GM19043 (cell line): ENCODE measurements at regions not wholly inside any gene's neighbourhood (a gene's known extent, or its start where the extent isn't known, plus 50 kb on each side); places are given as distances from the start of the nearest gene placed in this dataset.
A peak's percentile ranks its signal among the peaks of the same experiment; 100 is the strongest.
"Not testable (repeated sequence)": the region's sequence is repeated elsewhere in the genome, so short reads cannot be mapped to it uniquely, and the experiment has no call there.

Source experiments
- ATAC-seq: cut with Tn5 transposase; IDR thresholded peaks from one replicate; pipeline ENCODE4 v1.9.1; 2021; ENCODE audit warnings: low read depth; ENCODE audit not compliant: unreplicated experiment

DNA sequence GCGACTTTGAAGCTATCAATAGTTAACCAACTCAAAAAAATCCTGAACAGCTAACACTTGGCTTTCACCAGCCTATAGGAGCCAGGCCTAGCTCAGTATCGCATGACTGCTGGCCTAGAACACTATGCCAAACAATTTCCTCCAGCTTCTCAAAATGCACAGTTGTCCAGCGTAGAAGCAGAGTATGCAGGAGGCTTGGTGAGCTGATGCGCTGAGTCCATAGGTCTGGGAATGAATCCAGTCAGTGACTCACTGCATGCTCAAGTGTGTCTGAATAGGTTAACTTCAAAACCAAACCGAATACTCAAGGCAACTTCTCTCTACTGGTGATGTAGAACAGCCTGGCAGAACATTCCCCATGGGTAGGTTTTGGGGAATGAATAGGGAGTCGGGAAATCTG, 201.8 kb upstream of the IRF2BP2 start:
- not testable (repeated sequence) for ATAC-seq

DNA sequence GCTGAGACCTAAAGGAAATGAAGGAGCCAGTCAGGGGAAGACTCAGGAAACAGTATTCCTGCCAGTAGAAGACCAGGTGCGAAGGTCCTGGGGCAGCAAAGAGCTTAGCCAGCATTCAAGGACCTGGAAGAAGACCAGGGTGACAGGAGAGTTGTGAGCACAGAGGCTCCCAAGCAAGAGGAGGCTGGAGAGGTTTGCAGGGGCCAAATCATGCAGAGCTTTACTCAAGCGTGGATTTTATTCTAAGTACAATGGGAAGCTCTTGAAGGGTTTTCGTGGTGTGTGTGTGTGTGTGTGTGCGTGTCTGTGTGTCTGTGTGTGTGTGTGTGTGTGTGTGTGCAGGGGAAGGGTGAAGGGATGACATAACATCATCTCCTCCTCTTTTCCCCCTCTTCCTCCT, 200.7 kb upstream of the IRF2BP2 start:
- not testable (repeated sequence) for ATAC-seq

DNA sequence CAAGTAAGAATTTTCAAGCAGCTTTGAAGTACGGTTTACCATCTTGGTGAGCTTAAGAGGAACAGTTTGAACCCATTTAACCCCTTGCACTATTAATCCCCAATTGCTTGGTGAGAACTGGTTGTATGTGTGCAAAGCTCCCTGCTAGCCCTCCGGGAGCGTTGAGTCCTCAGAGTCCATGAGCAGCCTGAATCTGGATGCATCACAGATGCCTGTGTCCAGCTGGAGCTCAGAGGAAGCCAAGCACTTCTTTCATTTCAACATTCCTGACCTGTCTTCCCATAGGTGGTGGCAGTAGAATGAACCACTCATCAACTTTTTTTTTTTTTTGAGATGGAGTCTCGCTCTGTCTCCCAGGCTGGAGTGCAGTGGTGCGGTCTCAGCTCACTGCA, 199.9 kb upstream of the IRF2BP2 start:
- ATAC-seq, result not testable (repeated sequence)

DNA sequence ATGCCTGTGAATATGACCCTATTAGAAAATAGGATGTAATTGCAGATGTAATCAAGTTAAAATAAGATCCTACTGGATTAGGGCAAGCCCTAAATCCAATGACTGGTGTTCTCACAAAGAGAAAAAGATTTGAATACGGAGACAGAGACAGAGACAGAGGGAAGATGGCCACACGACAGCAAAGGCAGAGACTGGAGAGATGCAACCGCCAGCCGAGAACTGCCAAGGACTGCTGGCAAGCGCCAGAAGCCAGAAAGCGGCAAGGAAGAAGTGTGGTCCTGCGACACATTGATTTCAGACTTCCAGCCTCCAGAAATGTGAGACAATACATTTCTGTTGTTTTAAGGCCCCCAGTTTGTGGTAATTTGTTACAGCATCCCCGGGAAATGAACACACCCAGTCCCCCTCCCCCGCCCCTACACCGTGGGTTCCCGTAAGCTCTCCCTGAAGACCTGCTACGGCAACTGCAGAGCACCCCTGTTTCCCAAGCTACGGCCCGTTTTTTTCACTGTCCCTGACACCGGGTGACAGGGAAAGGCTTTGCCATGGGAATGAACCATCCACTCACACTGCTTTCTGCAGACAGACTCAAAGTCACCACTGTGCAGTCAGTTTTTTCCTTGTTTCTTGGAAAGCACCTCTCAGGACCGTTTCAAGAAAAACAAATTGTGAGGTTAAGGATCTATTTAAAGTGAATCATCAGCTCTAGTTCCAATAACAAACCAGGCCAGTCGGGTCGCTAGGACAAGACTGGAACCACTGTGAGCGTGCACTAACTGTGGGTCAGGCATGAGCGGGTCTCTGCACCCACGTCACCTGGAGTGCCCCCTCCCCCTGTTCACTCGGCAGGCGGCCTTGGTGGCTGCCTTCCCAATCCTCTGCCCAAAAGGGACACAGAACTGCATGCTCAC, 199.2 kb upstream of the IRF2BP2 start:
- ATAC-seq, result peak; percentile 80

DNA sequence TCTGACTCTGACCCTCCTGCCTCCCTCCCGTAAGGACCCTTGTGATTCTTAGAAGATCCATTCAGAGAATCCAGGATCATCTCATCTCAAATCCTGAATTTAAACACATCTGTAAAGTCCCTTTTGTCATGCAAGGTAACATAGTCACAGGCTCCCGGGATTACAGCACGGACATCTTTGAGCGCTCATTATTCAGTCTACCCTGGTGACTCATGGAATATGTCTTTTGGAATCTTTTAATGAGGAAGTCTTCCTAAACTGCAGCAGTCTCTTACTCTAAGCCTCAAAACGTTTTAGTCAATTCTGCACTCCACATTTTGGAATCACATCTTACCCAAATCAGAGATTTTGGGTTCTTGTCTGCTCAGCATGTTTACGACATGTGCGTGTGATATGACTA, 198.5 kb upstream of the IRF2BP2 start:
- not testable (repeated sequence) for ATAC-seq

DNA sequence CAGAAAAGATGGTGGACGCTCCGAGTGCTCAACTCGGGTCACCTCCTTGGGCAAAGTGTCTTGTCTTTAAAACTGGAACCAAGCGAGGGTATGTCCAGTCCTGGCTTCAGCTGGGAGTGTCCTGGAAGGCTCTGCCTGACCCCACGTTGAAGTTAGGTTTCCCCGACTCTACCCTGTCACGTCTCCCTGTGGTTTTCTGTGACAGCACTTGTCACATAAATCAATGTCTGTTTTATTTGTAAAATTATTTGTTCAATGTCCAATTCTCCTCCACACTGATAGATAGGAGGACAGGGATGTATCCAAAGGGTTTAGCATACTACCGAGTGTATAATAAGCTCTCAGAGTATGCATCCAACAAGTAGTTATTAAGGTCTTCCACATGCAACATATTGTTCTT, 197.7 kb upstream of the IRF2BP2 start:
- ATAC-seq, result not testable (repeated sequence)

DNA sequence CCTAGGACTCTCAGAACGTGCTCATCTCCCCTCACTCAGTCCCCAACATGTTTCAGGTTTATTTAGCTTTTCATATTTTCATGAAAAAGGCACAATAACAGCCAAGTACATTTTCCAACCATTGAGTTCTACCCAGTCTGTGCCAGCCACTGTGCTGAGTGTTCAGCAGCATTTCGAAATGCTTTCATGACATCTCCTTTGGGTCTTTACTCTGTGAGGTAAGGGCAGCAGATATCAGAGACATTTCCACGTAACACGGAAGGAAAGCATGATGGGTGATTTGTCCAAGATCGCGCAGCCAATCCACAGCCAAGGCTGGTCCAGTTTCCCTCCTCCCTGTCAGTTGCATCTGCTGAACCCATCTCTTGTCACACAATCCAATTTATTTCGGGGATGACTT, 192.6 kb upstream of the IRF2BP2 start:
- not testable (repeated sequence) for ATAC-seq

DNA sequence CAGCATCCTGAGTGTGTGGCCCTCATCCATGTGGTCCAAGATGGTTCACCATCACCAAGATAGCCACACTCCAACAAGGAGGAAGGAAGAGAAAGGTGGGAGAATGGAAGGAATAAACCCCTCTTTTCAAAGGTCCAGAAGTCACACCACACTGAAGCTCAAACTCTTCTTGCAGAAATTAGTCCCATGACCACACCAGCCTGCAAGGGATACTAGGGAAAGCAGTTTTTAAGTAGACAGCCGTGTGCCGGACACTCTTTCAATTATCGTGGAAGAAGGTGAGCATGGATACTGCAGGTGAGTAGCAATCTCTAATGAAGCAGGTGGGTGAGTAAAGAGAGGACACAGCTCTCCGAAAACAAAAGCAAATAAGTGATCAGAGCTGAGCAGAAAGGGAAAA, 191.7 kb upstream of the IRF2BP2 start:
- not testable (repeated sequence) for ATAC-seq

DNA sequence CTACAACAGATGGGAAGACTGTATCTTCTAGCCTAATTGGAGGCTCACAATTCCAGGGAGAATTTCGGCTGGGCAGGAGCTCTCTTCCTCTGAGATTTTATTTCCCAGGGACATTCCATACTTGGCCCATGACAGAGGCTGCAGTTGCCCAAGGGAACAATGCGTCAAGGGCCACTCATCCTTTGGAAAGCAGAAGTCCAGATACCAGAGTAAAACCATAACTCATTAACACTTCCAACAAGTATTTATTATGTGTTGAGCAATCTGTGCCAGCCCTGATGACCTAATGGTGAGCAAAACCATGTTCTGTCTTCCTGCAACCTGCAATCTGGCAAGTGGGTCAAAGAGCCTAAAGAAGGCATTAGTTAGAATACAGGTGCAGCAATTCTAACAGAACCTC, 191.2 kb upstream of the IRF2BP2 start:
- not testable (repeated sequence) for ATAC-seq

DNA sequence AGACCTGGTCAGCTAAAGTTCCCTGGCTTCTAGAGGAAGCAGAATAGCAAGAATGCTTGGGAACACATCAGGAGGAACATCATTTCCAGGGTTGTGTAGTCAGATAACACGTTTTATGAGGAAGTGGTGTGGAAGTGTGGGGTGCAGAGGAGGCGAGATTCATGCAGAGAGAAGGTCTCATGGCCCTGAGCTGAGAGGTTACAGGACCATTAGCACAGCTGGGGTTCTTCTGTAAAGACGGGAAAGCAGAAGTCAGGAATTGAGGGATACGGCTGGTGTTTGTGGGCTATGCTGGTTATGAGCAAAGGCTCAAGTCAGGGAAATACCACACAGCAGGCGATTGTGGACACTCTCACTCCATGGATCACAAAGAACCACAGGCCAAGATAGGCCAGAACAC, 190.6 kb upstream of the IRF2BP2 start:
- not testable (repeated sequence) for ATAC-seq

DNA sequence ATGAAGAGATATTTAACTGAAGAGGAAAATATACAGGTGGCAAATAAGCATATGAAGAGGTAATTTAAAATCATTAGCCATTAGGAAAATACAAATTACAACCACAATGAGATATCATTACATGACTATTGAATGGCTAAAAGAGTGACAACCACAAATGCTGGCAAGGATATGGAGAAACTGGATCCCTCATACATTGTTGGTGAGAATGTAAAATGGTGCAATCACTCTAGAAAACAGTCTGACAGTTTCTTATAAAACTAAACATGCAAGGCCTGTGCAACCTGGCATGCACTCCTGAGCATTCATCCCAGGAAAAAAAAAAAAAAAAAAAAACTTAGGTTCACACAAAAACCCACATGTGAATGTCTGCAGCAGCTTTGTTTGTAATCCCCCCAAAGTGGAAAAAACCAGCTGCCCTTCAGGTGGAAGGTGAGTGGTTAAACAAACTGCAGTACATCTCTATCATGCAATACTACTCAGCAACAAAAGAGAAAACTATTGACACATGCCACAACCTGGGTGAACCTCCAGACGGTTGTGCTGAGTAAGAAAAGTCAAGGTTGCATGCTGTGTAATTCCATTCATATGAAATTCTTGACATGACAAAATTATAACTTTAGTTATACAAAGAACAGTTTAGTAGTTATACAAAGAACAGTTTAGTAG, 189.2 kb upstream of the IRF2BP2 start:
- not testable (repeated sequence) for ATAC-seq

DNA sequence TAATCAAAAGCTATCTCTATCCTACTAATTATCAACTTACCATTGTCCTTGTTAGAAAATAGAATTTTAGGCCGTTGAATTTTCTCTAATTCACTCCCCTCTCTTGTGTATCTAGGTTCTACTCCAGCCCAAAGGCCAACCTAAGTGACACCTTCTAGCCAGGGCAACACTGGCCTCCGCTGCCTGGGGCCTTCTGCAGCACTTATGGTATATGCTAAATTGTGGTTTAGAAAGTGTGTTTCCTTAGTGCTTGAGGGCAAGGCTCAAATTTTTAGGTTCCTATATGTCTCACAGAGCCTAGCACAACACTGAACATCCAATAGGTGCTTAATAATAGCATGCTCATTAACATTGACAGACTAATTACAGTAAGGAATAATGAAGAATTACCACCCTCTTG, 187.2 kb upstream of the IRF2BP2 start:
- ATAC-seq, result not testable (repeated sequence)

DNA sequence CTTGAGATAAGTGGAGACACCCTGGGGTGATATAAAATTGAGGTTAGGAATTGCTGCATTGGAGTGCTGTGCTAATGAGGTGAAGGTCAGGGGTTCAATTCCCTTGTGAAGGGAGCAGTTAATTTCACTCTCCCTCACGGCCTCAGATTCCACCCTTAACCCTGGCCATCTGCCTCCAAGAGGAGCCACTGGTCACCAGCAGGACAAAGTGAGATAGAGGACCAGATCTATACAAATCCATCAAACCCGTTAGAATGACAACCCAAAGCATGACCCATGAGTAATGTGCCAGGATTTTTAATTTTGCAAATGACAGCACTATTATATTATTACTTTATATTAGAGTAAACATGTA, 186.4 kb upstream of the IRF2BP2 start:
- not testable (repeated sequence) for ATAC-seq

DNA sequence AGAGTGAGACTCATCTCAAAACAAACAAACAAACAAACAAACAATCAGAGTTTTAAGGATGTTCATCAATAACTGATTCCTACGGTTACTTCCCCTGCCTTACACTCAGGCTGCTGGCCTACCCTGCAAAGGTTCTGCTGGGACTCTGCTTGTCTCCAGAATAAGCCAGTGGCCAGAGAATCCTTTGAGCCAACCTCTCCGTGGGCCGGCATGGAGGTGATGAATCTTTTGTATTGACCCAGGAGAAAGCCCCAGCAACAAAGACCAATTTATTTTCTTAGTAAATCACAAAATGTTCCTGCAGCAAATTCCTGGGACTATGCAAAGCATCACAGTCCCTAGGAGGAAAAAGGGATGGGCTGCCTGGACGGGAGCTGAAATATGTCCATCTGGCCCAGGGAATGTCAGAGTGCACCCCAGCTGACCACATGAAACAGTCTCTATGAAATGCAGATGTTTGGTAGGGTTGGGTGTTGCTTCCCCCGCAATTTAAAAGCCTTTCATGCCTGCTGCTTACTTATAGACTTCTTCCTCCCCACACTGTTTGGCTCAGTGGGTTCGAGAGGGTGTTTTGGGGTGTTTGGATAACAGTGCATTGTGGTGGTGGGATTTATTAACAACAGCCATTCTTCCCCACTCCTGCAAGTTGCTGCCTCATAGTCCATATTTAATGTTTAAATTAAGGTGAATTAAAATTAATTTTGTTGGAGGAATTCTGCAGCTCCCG, 185.9 kb upstream of the IRF2BP2 start:
- not testable (repeated sequence) for ATAC-seq

DNA sequence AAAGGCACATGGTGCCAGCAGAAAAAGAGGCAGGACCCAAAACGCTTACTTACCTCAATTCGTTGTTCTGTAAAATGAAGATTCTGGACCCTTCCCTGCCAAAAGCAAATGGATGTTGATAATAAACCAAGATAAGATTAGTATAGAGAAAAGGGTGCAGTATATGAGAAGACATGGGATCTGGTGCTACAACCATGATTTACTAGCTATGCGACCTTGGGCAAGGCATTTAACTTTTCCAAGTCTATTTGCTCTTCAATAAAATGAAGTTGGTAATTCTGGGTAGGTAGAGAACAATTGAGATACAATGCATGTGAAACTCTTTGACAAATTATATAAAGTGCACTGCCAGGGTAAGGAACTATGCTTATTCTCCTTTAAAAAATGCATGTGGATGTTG, 185.0 kb upstream of the IRF2BP2 start:
- not testable (repeated sequence) for ATAC-seq

DNA sequence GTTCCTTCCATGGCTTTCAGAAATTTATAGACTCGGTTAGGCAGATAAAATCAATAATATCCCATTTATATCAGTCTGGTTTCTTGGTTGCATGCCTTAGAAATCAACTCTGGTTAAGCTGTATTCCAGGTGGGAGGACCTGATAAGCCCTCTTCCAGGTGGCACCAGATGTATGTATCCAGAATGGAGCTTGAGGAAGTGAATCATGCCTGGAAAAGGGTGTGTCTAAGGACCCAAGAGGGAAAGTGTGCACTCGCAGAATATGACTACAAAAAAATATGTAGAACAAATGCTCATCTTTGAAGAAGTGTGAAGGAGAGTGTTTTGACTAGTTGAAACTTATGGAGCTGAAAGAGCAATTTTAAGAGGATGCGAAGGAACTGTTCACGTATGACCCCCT, 184.5 kb upstream of the IRF2BP2 start:
- not testable (repeated sequence) for ATAC-seq

DNA sequence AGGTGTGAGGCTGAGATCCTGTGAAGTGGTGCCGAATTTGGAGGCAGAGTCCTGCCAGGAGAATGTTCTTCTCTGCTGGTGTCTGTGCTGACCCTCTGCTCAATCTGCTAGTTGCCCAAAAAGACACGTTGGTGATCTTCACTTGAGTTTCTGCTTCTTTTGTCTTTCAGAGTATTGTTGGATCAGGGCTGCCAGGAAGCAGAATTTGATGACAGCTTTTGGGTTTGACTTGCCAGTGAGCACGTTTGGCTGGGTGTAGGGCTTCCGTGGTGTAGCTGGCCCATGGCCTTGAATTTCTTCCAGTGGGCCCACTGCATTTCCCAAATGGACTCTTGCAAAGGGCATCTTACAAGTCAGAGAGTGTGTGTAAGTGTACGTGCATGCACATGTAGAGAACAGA, 183.9 kb upstream of the IRF2BP2 start:
- not testable (repeated sequence) for ATAC-seq

DNA sequence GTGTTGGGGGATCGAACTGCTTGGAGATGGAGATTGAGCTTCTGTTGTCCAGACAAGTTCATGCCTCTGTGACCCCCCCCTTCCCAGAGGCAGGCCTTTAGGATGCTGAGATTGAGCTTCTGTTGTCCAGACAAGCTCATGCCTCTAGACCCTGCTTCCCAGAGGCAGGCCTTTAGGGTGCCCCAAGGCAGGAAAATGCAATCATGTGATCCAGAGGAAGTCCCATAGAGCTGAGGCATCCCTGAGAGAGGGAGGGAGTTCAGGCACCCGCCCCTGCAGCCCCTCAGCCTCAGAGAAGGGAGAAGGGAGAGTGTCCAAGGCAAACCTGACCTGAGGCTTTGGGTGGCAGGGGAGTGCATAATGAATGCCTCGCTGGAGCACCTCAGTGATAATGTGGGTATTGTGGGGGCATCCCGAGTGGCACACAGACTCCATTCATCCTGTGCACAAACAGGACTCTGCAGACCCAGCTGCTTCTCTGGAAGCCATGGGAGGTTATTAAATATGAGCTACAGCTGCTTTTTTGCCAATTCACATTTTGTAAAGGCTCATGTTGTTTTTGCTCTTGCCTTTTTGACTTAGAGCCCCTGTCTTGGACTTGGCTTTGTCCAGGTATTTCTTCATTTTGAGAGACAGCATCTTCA, 182.4 kb upstream of the IRF2BP2 start:
- ATAC-seq, result not testable (repeated sequence)

DNA sequence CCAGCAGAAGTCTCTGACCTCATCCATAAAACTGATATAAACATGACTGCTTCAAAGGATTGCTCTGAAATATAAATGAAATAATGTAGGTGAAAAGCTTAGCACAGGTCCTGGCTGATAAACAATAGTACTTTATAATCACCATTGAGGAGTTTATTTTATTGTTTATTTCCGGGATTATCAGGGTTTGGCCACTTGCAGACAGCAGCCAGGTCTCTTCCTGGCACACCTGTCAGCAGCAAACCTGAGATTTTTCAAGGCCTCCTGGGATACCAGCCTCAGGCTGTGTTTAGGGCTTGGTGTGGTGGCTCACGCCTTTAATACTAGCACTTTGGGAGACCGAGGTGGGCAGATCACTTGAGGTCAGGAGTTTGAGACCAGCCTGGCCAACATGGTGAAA, 181.6 kb upstream of the IRF2BP2 start:
- ATAC-seq, result not testable (repeated sequence)

DNA sequence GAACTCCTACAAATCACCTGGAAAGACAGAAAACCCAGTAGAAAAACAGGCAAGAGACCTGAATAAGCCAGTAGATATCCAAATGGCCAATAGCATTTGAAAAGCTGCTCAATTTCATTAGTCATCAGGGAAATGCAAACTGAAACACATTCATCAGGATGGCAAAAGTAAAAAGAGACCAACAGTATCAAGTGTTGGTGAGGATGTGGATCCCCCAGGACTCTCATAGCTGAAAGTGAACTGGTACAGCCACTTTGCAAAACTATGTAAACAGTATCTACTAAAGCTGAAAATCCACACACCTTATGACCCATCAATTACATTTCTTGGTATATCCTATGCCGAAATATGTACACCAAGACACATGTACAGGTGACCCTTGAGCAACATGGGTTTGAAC, 180.4 kb upstream of the IRF2BP2 start:
- ATAC-seq, result not testable (repeated sequence)
